ENCODE measurements at regions not wholly inside any gene's neighbourhood (a gene's known extent, or its start where the extent isn't known, plus 50 kb on each side); places are given as distances from the start of the nearest gene placed in this dataset.

- Histone ChIP-seq H3K4me3 (ENCODE audit: low read depth, low read length) (no peak overlapping the region), H3K27ac (ENCODE audit: low read depth, low read length) (no peak overlapping the region), H3K9ac (ENCODE audit: low read length) (no peak overlapping the region)
Measured at GRCh38 chr14:105861985-105862465, 335.6 kb downstream of the TMEM121 start.

GRCh38 chr14:105862581-105863239 is 336.3 kb downstream of the TMEM121 start:
- H3K4me3 ChIP-seq (ENCODE audit: low read depth, low read length) = no peak overlapping the region
- H3K4me1 ChIP-seq (ENCODE audit: control insufficient read depth, insufficient read depth, low read length) = no peaks in the 10 kb centered on the region
- no peak overlapping the region for H3K9ac ChIP-seq (ENCODE audit: low read length)
- no peak overlapping the region for H3K27ac ChIP-seq (ENCODE audit: low read depth, low read length)
- H3K36me3 ChIP-seq (ENCODE audit: control insufficient read depth, insufficient read depth, low read length) = no peaks in the 10 kb centered on the region
- peaks cover 84% of the 10 kb centered on the region; the same call in 1 of the 2 replicates for H3K9me3 ChIP-seq (ENCODE audit: control insufficient read depth, insufficient read depth, low read depth, low read length)
- H3K27me3 ChIP-seq (ENCODE audit: control insufficient read depth, insufficient read depth, low read length) = no peaks in the 10 kb centered on the region

More at GRCh38 chr14:105861985-105862465, 335.6 kb downstream of the TMEM121 start:
- Histone ChIP-seq H3K4me1 (ENCODE audit: control insufficient read depth, insufficient read depth, low read length) (no peaks in the 10 kb centered on the region), H3K36me3 (ENCODE audit: control insufficient read depth, insufficient read depth, low read length) (no peaks in the 10 kb centered on the region), H3K27me3 (ENCODE audit: control insufficient read depth, insufficient read depth, low read length) (no peaks in the 10 kb centered on the region), H3K9me3 (ENCODE audit: control insufficient read depth, insufficient read depth, low read depth, low read length) (peaks cover 89% of the 10 kb centered on the region; the same call in 1 of the 2 replicates)

GRCh38 chr14:105863296-105864108 is 337.1 kb downstream of the TMEM121 start:
- Histone ChIP-seq H3K27ac (ENCODE audit: low read depth, low read length) (no peak overlapping the region), H3K27me3 (ENCODE audit: control insufficient read depth, insufficient read depth, low read length) (no peaks in the 10 kb centered on the region), H3K4me3 (ENCODE audit: low read depth, low read length) (no peak overlapping the region), H3K36me3 (ENCODE audit: control insufficient read depth, insufficient read depth, low read length) (no peaks in the 10 kb centered on the region), H3K9ac (ENCODE audit: low read length) (no peak overlapping the region), H3K4me1 (ENCODE audit: control insufficient read depth, insufficient read depth, low read length) (no peaks in the 10 kb centered on the region), H3K9me3 (ENCODE audit: control insufficient read depth, insufficient read depth, low read depth, low read length) (peaks cover 83% of the 10 kb centered on the region; the same call in 1 of the 2 replicates)

- H3K27ac ChIP-seq (ENCODE audit: low read depth, low read length) = no peak overlapping the region
- H3K4me3 ChIP-seq (ENCODE audit: low read depth, low read length) = no peak overlapping the region
- H3K9me3 ChIP-seq (ENCODE audit: control insufficient read depth, insufficient read depth, low read depth, low read length) = peaks cover 80% of the 10 kb centered on the region; the same call in 1 of the 2 replicates
- H3K36me3 ChIP-seq (ENCODE audit: control insufficient read depth, insufficient read depth, low read length) = no peaks in the 10 kb centered on the region
- no peaks in the 10 kb centered on the region for H3K4me1 ChIP-seq (ENCODE audit: control insufficient read depth, insufficient read depth, low read length)
- H3K27me3 ChIP-seq (ENCODE audit: control insufficient read depth, insufficient read depth, low read length) = no peaks in the 10 kb centered on the region
- no peak overlapping the region for H3K9ac ChIP-seq (ENCODE audit: low read length)
Measured at GRCh38 chr14:105864116-105864515, 337.7 kb downstream of the TMEM121 start.

- Histone ChIP-seq H3K27me3 (ENCODE audit: control insufficient read depth, insufficient read depth, low read length) (no peaks in the 10 kb centered on the region), H3K36me3 (ENCODE audit: control insufficient read depth, insufficient read depth, low read length) (no peaks in the 10 kb centered on the region), H3K4me1 (ENCODE audit: control insufficient read depth, insufficient read depth, low read length) (no peaks in the 10 kb centered on the region), H3K4me3 (ENCODE audit: low read depth, low read length) (no peak overlapping the region), H3K9me3 (ENCODE audit: control insufficient read depth, insufficient read depth, low read depth, low read length) (peaks cover 73% of the 10 kb centered on the region; the same call in 1 of the 2 replicates), H3K27ac (ENCODE audit: low read depth, low read length) (no peak overlapping the region), H3K9ac (ENCODE audit: low read length) (no peak overlapping the region)
Measured at GRCh38 chr14:105864651-105865265, 338.4 kb downstream of the TMEM121 start.

- H3K36me3 ChIP-seq (ENCODE audit: control insufficient read depth, insufficient read depth, low read length) = no peaks in the 10 kb centered on the region
- H3K4me3 ChIP-seq (ENCODE audit: low read depth, low read length) = no peak overlapping the region
- H3K4me1 ChIP-seq (ENCODE audit: control insufficient read depth, insufficient read depth, low read length) = no peaks in the 10 kb centered on the region
- peaks cover 72% of the 10 kb centered on the region; the same call in 1 of the 2 replicates for H3K9me3 ChIP-seq (ENCODE audit: control insufficient read depth, insufficient read depth, low read depth, low read length)
- no peak overlapping the region for H3K9ac ChIP-seq (ENCODE audit: low read length)
- no peaks in the 10 kb centered on the region for H3K27me3 ChIP-seq (ENCODE audit: control insufficient read depth, insufficient read depth, low read length)
- H3K27ac ChIP-seq (ENCODE audit: low read depth, low read length) = no peak overlapping the region
Measured at GRCh38 chr14:105865266-105865903, 339.0 kb downstream of the TMEM121 start.

GRCh38 chr14:105865904-105866840 is 339.8 kb downstream of the TMEM121 start:
- Histone ChIP-seq H3K9me3 (ENCODE audit: control insufficient read depth, insufficient read depth, low read depth, low read length) (peaks cover 67% of the 10 kb centered on the region; the same call in 1 of the 2 replicates), H3K27me3 (ENCODE audit: control insufficient read depth, insufficient read depth, low read length) (no peaks in the 10 kb centered on the region), H3K36me3 (ENCODE audit: control insufficient read depth, insufficient read depth, low read length) (no peaks in the 10 kb centered on the region), H3K4me3 (ENCODE audit: low read depth, low read length) (no peak overlapping the region), H3K4me1 (ENCODE audit: control insufficient read depth, insufficient read depth, low read length) (no peaks in the 10 kb centered on the region), H3K27ac (ENCODE audit: low read depth, low read length) (no peak overlapping the region), H3K9ac (ENCODE audit: low read length) (no peak overlapping the region)

- H3K9ac ChIP-seq (ENCODE audit: low read length) = no peak overlapping the region
- no peaks in the 10 kb centered on the region for H3K36me3 ChIP-seq (ENCODE audit: control insufficient read depth, insufficient read depth, low read length)
- no peaks in the 10 kb centered on the region for H3K4me1 ChIP-seq (ENCODE audit: control insufficient read depth, insufficient read depth, low read length)
- peaks cover 63% of the 10 kb centered on the region; the same call in 1 of the 2 replicates for H3K9me3 ChIP-seq (ENCODE audit: control insufficient read depth, insufficient read depth, low read depth, low read length)
- no peak overlapping the region for H3K27ac ChIP-seq (ENCODE audit: low read depth, low read length)
- H3K4me3 ChIP-seq (ENCODE audit: low read depth, low read length) = no peak overlapping the region
- no peaks in the 10 kb centered on the region for H3K27me3 ChIP-seq (ENCODE audit: control insufficient read depth, insufficient read depth, low read length)
Measured at GRCh38 chr14:105866841-105867321, 340.5 kb downstream of the TMEM121 start.

- Histone ChIP-seq H3K36me3 (ENCODE audit: control insufficient read depth, insufficient read depth, low read length) (no peaks in the 10 kb centered on the region), H3K4me1 (ENCODE audit: control insufficient read depth, insufficient read depth, low read length) (no peaks in the 10 kb centered on the region), H3K9ac (ENCODE audit: low read length) (no peak overlapping the region), H3K4me3 (ENCODE audit: low read depth, low read length) (no peak overlapping the region), H3K27ac (ENCODE audit: low read depth, low read length) (no peak overlapping the region), H3K27me3 (ENCODE audit: control insufficient read depth, insufficient read depth, low read length) (no peaks in the 10 kb centered on the region), H3K9me3 (ENCODE audit: control insufficient read depth, insufficient read depth, low read depth, low read length) (peaks cover 55% of the 10 kb centered on the region; the same call in 1 of the 2 replicates)
Measured at GRCh38 chr14:105867961-105868599, 341.7 kb downstream of the TMEM121 start.

All from HUES6 (cell line).